DND-41 (cell line): ENCODE measurements at regions not wholly inside any gene's neighbourhood (a gene's known extent, or its start where the extent isn't known, plus 50 kb on each side); places are given as distances from the start of the nearest gene placed in this dataset.

Source experiments
- CTCF ChIP-seq: IDR thresholded peaks from 2 replicates; pipeline ENCODE4 v1.5.1; 2012; ENCODE audit warnings: borderline replicate concordance, low read length, moderate library complexity, mild to moderate bottlenecking; ENCODE audit not compliant: poor library complexity, severe bottlenecking; ENCODE audit errors: extremely low read depth
- EZH2 ChIP-seq: IDR thresholded peaks from 3 replicates; pipeline ENCODE4 v1.6.1; 2012; ENCODE audit warnings: borderline replicate concordance, low read depth, mild to moderate bottlenecking, moderate library complexity, low read length, inconsistent platforms; ENCODE audit not compliant: severe bottlenecking

DNA sequence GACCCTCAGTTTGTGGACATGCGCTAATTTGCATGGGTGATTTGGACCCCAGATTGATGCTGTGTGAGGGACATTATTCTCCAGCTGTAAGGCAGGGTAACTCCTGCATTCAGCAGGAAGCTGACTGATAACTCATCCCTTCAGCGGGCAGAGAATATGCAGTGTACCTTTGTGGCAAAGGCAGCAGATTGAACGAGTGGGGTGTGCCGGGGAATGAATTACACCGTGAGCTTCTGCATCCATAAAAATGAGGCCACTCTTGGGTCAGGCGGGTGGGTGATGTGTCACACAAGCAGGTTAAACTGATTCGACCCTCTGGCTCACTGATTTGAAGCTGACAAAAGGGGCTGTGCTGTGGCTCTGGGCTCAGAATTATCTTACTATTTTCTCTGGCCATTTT is 128.9 kb upstream of the PMFBP1 start:
- TF ChIP-seq CTCF (no peak), EZH2 (no peak)
